Fibroblast of villous mesenchyme (primary cell): ENCODE measurements at regions not wholly inside any gene's neighbourhood (a gene's known extent, or its start where the extent isn't known, plus 50 kb on each side); places are given as distances from the start of the nearest gene placed in this dataset.

Source experiments
- DNase-seq: peaks from one replicate; pipeline ENCODE4 v3.0.0-alpha.2; 2010; ENCODE audit warnings: low read depth
- H3K4me3 ChIP-seq: 2 replicates; pipeline ENCODE4 v1.5.1; 2011; ENCODE audit warnings: low read depth, mild to moderate bottlenecking, low read length
- TF ChIP-seq, protein P1 (sequence below): IDR thresholded peaks from 2 replicates; pipeline ENCODE4 v1.5.1; 2012; ENCODE audit warnings: low read depth, mild to moderate bottlenecking, low read length; ENCODE audit not compliant: insufficient read depth

DNA sequence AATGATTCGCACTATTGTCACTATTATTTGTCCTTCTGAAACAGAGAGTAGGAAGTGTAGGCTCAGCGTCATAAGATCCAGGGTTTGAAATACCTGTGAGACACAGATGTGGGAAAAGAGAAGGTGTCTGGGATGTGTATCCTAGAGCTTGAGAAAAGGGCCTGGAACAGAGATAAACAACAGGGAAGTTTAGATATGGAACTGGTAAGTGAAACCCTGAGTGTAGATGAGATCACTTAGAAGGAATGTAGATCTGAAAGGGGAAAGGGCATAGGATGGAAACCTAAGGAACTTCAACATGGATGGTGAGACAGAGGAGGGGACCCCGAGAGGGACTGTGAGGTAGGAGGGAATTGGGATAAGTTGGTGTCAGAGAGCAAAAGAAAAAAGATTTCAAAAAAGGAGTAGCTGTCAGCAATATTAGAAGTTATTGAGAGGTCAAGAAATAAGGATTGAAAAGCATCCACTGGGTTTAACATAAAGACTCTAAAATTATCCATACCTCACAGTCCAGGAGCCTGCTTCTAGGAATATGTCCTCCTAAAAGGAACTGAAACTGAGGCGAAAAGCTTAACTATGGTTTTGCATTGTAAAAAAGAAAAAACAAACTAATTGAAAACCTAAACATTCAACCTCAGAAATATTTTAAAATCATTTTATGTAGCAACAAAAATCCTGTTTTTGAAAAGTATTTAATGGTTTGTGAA, 119.2 kb upstream of the NPVF start:
- no peak overlapping the region for H3K4me3 ChIP-seq
- no peak for DNase-seq
- TF ChIP-seq, protein P1, sequence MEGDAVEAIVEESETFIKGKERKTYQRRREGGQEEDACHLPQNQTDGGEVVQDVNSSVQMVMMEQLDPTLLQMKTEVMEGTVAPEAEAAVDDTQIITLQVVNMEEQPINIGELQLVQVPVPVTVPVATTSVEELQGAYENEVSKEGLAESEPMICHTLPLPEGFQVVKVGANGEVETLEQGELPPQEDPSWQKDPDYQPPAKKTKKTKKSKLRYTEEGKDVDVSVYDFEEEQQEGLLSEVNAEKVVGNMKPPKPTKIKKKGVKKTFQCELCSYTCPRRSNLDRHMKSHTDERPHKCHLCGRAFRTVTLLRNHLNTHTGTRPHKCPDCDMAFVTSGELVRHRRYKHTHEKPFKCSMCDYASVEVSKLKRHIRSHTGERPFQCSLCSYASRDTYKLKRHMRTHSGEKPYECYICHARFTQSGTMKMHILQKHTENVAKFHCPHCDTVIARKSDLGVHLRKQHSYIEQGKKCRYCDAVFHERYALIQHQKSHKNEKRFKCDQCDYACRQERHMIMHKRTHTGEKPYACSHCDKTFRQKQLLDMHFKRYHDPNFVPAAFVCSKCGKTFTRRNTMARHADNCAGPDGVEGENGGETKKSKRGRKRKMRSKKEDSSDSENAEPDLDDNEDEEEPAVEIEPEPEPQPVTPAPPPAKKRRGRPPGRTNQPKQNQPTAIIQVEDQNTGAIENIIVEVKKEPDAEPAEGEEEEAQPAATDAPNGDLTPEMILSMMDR: no peak

DNA sequence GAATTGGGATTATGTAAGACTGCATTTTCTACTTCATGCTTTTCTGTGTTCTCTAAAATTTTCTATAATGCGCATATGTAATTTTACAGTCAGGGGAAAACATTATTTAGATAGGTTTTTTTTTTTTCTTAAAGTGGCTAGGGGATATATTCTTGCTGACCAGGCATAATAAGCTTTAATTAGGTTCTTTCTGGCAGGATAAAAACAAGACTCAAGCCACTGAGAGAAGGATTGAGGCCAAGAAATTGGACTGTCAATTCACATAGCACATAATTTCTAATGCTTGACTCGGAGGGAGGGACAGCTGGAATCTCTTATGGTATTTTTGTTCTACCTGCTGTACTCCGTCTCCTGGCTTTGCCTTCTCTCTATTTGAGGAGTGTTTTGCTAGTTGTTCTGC, 119.8 kb upstream of the NPVF start:
- TF ChIP-seq, protein P1: no peak
- H3K4me3 ChIP-seq: no peak overlapping the region
- DNase-seq: no peak

DNA sequence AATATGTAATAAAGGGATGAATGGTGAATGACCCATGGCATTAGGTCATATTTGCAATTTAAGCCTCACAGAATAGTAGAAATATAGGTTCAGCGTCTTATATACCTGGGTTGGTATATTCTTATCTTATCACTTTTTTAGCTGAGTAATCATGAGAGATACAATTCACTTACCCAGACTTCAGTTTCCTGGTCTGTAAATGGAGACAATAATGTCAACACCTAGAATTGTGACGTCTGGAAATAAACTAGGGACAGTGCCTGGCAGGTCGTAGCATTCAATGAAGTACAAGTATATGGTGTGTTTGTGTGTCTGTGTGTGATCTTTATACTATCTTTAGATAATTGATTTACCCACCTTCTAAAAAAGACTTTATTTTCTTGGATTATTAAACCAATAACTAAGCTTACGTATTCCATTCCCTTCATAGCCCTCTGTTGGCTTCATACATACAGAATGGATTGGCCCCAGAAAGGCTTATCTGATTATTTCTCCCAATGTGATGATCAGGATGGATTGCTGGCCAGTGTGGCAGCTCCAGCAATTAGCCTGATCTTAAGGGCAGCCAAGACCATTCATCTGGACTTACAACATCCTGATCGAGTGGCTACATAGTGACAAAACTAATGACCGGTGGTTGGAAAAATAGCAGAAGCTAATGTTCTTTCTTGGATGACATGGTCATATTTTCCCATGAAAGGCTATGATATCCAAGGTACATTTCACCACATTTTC, 121.2 kb upstream of the NPVF start:
- DNase-seq: no peak
- TF ChIP-seq, protein P1: no peak
- no peak overlapping the region for H3K4me3 ChIP-seq

DNA sequence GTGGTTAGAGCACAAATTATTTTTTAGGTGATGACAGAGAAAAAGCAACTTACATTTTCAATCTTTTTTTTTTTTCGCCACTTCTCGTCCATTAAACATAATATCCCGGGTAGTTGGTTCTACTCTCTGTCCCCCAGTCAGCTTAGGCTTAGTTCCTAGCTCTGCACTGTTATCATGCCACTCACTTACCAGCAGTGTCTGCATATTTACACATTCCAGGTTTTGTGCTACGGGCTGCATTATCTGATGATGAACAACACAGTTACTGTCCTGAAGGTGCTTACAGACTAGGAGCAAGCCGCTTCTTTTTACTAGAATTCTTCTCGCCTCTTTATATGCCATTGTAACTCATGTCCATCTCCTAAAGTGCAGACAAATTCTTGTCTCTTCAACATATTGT, 121.8 kb upstream of the NPVF start:
- TF ChIP-seq, protein P1: no peak
- DNase-seq: no peak
- H3K4me3 ChIP-seq: no peak overlapping the region

DNA sequence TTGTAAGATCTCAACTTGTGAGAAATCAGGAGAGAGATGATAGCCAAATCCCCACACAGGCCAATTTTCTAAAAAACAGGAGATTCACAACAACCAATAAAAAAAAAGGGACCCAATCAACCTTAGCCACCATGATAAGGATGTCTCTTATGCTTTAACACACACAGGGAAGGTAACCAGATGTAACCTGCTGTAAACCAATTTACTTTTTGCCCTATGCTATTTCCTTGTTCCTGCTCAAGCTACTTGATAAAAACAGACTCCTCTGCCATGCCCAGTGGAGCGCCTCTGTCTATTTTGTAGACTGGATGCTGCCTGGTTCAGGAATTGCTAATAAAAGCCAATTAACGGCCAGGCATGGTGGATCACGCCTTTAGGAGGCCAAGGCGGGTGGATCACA, 123.5 kb upstream of the NPVF start:
- DNase-seq: no peak
- H3K4me3 ChIP-seq: no peak overlapping the region
- TF ChIP-seq, protein P1: no peak

DNA sequence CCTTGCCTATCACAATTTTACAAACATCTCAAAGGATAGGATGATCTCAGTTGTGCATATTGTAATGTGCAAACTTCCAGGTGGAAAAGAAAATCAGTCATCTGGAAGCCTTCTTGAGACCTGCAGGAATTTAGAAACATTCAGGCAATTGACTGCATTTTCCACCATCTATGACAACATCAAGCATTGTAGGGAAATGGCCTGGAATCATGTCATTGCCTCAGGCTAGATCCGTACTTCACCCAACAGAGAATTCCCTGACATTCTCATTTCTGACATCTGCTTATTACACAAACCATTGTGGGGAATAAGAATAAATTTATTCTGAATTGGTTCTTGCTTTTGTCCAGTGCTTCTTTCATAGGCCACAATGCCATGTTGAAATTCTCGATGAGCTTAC, 124.9 kb upstream of the NPVF start:
- TF ChIP-seq, protein P1: no peak
- DNase-seq: no peak

More for the DNA sequence above, 124.9 kb upstream of the NPVF start:
- no peak overlapping the region for H3K4me3 ChIP-seq
